Heart right ventricle (tissue), 16 donors: ENCODE measurements at regions not wholly inside any gene's neighbourhood (a gene's known extent, or its start where the extent isn't known, plus 50 kb on each side); places are given as distances from the start of the nearest gene placed in this dataset.

Experiments
- ATAC-seq, 8 donors: fragments of 200-7000 bp; cut with Tn5 transposase; one replicate each; pipeline ENCODE4 v1.9.1; 2020; ENCODE audit warnings: mild to moderate bottlenecking in 8 of 8, moderate library complexity in 8 of 8, moderate number of reproducible peaks in 1 of 8
- DNase-seq, 2 donors: peaks; one replicate each; pipeline ENCODE4 v3.0.0-alpha.2; 2020
- H3K27ac ChIP-seq, 10 donors: fragments of 200-600 bp; sonication (generic) in 2 of 10; one replicate each; pipeline versions ENCODE4 v1.5.0 to v1.8.0; 2020 to 2022; ENCODE audit warnings: mild to moderate bottlenecking in 3 of 10
- H3K27me3 ChIP-seq, 7 donors: fragments of 200-600 bp; one replicate each; pipeline ENCODE4 v1.8.0; 2021 to 2022; ENCODE audit warnings: mild to moderate bottlenecking in 2 of 7
- H3K36me3 ChIP-seq, 9 donors: fragments of 200-600 bp; sonication (generic) in 1 of 9; one replicate each; pipeline versions ENCODE4 v1.5.0 to v1.8.0; 2020 to 2022; ENCODE audit warnings: mild to moderate bottlenecking in 2 of 9
- H3K4me1 ChIP-seq, 9 donors: fragments of 200-600 bp; sonication (generic) in 1 of 9; one replicate each; pipeline versions ENCODE4 v1.5.0 to v1.8.0; 2020 to 2022; ENCODE audit warnings: mild to moderate bottlenecking in 4 of 9
- H3K4me3 ChIP-seq, 10 donors: fragments of 200-600 bp; sonication (generic) in 2 of 10; one replicate each; pipeline versions ENCODE4 v1.5.0 to v1.8.0; 2020 to 2022; ENCODE audit warnings: mild to moderate bottlenecking in 7 of 10, moderate library complexity in 2 of 10
- H3K9me3 ChIP-seq, 11 donors: fragments of 200-600 bp in 10 of 11; sonication (generic) in 2 of 11; one replicate each; pipeline versions ENCODE4 v1.5.0 to v1.8.0; 2013 to 2022; ENCODE audit warnings: mild to moderate bottlenecking in 2 of 11, control low read depth in 1 of 11, moderate library complexity in 1 of 11
- WGBS, 2 donors: extraction: QIAGEN DNeasy Blood & Tissue Kit; methylation state at CpG; one replicate each; pipeline ENCODE4 v1.1.7; 2013; ENCODE audit warnings: inconsistent platforms in 1 of 2; 5-methylcytosine and 5-hydroxymethylcytosine counted together
- intact Hi-C, 10 donors: fragments of 100-400 bp; cut with DNase I; formaldehyde crosslinking; loops; one replicate each; pipeline versions ENCODE4 v1.11.1 to v1.14.2; 2022
- TF ChIP-seq, protein P1 (sequence below), 9 donors: fragments of 200-600 bp; sonication (generic) in 2 of 9; IDR thresholded peaks; one replicate each; pipeline versions ENCODE4 v1.5.0 to v1.8.0; 2021 to 2022; ENCODE audit warnings: antibody characterized with exemption in 9 of 9, mild to moderate bottlenecking in 5 of 9, moderate library complexity in 1 of 9
- donor health status: Arrhythmogenic right ventricular cardiomyopathy.
- donor health status: ischemic (EF 13 %, LVEDD 7.1; RV severe dilation, severe dysfunction).
- donor health status: healthy with polysubstance abuse.
- donor health status: DM: no; HTN: yes; CAD: no.
- donor health status: DM: no; HTN: no; CAD: no.
- donor health status: ischemic (EF 25% LVEDD 6.9; RV normal size, moderate dysfunction).
- donor health status: ischemic (EF 25% LVEDD 5.7; RV mildly dilated, moderate dysfunction).
- donor health status: healthy.
- donor health status: DM: yes; HTN: yes; CAD: no.
- donor health status: Ischemic cardiomyopathy.
- donor health status: ischemic (EF 35%, LVEDD 5.7; RV mildly dilated, moderate dysfunction).
- donor health status: nonischemic (EF 11% LVEDD 7.7; RV severe dilation, severe dysfunction).
- donor health status: DM: yes; HTN: yes; CAD: no.
- donor health status: PGD.
- donor health status: ischemic (EF 29% LVEDD 5.4; RV normal size, mild dysfunction).
- donor health status: nonischemic (EF 23%, LVEDD 6.1; RV moderate dilation, normal function).

DNA sequence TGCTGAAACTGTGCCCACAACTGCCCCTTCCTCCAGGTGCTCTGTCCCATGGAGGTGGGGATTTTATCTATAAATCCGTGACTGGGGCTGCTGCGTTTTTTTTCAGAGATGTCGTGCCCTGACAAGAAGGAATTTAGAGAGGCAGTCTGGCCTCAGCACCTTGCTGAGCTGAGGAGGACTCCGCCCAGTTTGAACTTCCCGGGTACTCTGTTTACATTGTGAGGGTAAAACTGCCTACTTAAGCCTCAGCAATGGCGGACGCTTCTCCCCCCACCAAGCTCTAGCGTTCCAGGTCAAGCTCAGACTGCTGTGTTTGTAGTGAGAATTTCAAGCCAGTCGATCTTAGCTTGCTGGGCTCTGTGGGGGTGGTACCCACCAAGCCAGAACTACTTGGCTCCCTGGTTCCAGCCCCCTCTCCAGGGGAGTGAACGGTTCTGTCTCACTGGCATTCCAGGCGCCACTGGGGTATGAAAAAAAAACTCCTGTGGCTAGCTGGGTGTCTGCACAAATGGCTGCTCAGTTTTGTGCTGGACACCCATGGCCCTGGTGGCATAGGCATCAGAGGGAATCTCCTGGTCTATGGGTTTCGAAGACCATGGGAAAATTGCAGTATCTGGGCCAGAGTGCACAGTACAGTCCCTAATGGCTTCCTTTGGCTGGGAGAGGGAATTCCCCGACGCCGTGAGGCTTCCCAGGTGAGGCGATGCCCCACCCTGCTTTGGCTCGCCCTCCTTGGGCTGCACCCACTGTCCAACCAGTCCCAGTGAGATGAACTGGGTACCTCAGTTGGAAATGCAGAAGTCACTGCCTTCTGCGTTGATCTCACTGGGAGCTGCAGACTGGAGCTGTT is 68.5 kb upstream of the SGO1 start:
- Histone ChIP-seq H3K27me3 (no peaks in the 10 kb centered on the region), H3K36me3 (no peaks in the 10 kb centered on the region), H3K27ac (no peak overlapping the region), H3K4me1 (peaks cover 0 to 14% (median 0%) of the 10 kb centered on the region in 9 donors), H3K9me3 (peaks cover 0 to 5% (median 0%) of the 10 kb centered on the region in 11 donors), H3K4me3 (no peak overlapping the region)
- ATAC-seq (no peak), DNase-seq (no peak)
- TF ChIP-seq, protein P1, sequence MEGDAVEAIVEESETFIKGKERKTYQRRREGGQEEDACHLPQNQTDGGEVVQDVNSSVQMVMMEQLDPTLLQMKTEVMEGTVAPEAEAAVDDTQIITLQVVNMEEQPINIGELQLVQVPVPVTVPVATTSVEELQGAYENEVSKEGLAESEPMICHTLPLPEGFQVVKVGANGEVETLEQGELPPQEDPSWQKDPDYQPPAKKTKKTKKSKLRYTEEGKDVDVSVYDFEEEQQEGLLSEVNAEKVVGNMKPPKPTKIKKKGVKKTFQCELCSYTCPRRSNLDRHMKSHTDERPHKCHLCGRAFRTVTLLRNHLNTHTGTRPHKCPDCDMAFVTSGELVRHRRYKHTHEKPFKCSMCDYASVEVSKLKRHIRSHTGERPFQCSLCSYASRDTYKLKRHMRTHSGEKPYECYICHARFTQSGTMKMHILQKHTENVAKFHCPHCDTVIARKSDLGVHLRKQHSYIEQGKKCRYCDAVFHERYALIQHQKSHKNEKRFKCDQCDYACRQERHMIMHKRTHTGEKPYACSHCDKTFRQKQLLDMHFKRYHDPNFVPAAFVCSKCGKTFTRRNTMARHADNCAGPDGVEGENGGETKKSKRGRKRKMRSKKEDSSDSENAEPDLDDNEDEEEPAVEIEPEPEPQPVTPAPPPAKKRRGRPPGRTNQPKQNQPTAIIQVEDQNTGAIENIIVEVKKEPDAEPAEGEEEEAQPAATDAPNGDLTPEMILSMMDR (IDR thresholded peaks at IDR 0.05): no peak
- whole genome bisulfite sequencing, 2 donors: 84 to 88% methylated on average over 18 of the region's 18 CpGs
- intact Hi-C loops: no loop called here

DNA sequence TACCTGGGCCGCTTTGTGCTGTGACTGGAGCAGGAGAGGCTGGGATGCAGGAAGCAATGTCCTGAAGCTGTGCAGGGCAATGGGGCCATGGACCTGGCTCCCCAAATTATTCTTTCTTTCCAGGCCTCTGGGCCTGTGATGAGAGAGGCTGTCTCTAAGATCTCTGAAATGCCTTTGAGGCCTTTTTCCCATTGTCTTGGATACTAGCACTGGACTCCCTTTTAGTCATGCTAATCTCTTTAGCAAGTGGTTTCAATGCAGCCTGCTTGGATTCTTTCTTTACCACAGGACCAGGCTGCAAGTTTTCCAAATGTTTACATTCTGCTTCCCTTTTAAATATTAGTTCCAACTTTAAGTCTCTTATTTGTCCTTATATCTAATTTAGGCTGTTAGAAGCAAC is 64.8 kb upstream of the SGO1 start:
- no peak for DNase-seq
- peaks cover 0 to 6% (median 0%) of the 10 kb centered on the region in 9 donors for H3K4me1 ChIP-seq
- WGBS, 2 donors: 100% methylated on average over 1 of the region's 1 CpG
- intact Hi-C loops: no loop called here
- TF ChIP-seq, protein P1 (IDR thresholded peaks at IDR 0.05): no peak
- H3K36me3 ChIP-seq: no peaks in the 10 kb centered on the region
- no peaks in the 10 kb centered on the region for H3K27me3 ChIP-seq
- no peak overlapping the region for H3K27ac ChIP-seq
- H3K9me3 ChIP-seq: peaks cover 0 to 12% (median 0%) of the 10 kb centered on the region in 11 donors
- ATAC-seq: no peak
- H3K4me3 ChIP-seq: no peak overlapping the region

DNA sequence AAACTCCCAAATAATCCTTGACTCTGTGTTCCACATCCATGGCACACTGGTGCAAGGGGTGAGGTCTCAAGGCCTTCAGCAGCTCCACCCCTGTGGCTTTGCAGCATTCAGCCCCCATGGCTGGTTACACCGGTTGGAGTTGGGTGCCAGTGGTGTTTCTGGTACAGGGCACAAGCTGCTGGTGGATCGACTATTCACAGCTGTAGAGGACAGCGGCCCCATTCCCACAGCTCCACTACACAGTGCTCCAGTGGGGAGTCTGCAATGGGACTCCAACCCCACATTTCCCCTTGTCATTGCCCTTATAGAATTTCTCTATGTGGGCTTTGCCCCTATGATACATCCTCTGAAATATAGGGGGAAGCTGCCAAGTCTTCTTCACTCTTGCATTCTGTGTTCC is 64.3 kb upstream of the SGO1 start:
- Histone ChIP-seq H3K4me1 (peaks cover 0 to 1% (median 0%) of the 10 kb centered on the region in 9 donors), H3K27ac (no peak overlapping the region), H3K9me3 (peaks cover 0 to 12% (median 0%) of the 10 kb centered on the region in 11 donors), H3K36me3 (no peaks in the 10 kb centered on the region), H3K4me3 (no peak overlapping the region), H3K27me3 (no peaks in the 10 kb centered on the region)
- no peak for DNase-seq
- no peak for ATAC-seq
- intact Hi-C loops: no loop called here
- WGBS, 2 donors: 97 to 100% methylated on average over 3 of the region's 3 CpGs
- TF ChIP-seq, protein P1 (IDR thresholded peaks at IDR 0.05): no peak

DNA sequence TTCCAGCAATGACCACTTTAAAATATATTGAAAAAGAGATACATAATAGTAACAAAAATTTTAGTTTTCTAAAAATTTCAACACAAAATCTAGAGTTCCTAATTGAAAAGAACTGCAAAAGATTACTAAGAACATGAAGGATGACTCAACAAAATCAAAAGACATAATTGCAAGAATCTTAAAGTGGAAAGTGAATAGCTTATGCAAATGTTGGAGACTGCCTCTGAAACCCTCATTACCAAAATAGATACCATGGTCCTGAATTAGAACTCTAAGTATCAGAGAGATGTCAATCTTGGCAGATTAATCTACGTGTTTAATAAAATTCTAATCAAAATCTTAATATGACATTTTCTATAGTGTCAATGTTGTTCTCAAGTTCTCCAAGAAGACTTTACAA is 60.7 kb upstream of the SGO1 start:
- H3K27ac ChIP-seq: no peak overlapping the region
- intact Hi-C loops: no loop called here
- TF ChIP-seq, protein P1 (IDR thresholded peaks at IDR 0.05): no peak
- ATAC-seq (no peak), DNase-seq (no peak)
- H3K4me1 ChIP-seq: no peaks in the 10 kb centered on the region
- H3K27me3 ChIP-seq: no peaks in the 10 kb centered on the region
- 73 to 83% methylated on average over 1 of the region's 1 CpG for WGBS, 2 donors
- peaks cover 0 to 27% (median 0%) of the 10 kb centered on the region in 11 donors for H3K9me3 ChIP-seq
- no peaks in the 10 kb centered on the region for H3K36me3 ChIP-seq
- no peak overlapping the region for H3K4me3 ChIP-seq
